HL-60 (cell line): ENCODE measurements at regions not wholly inside any gene's neighbourhood (a gene's known extent, or its start where the extent isn't known, plus 50 kb on each side); places are given as distances from the start of the nearest gene placed in this dataset.

Experiments
- DNase-seq, 2 experiments: peaks; one replicate each; pipeline ENCODE4 v3.0.0-alpha.2; 2010 to 2020; ENCODE audit warnings: low read depth in 1 of 2, low spot score in 1 of 2
- H3K27ac ChIP-seq: fragments of 250-450 bp; sonication (Bioruptor Pico); replicated peaks from 2 replicates; pipeline ENCODE4 v1.5.1; 2020; ENCODE audit warnings: mild to moderate bottlenecking, moderate library complexity
- H3K27me3 ChIP-seq: fragments of 250-450 bp; sonication (Bioruptor Pico); 2 replicates; pipeline ENCODE4 v1.5.1; 2021; ENCODE audit warnings: mild to moderate bottlenecking, moderate library complexity; ENCODE audit not compliant: insufficient read depth, poor library complexity, severe bottlenecking
- H3K4me3 ChIP-seq: replicated peaks from 2 replicates; pipeline ENCODE4 v1.5.1; 2011; ENCODE audit warnings: mild to moderate bottlenecking, control low read depth, low read length; ENCODE audit not compliant: insufficient read depth
- CTCF ChIP-seq: IDR thresholded peaks from one replicate; pipeline ENCODE4 v1.5.1; 2011; ENCODE audit warnings: low read length, control low read depth, inconsistent platforms; ENCODE audit not compliant: insufficient read depth
- GABPA ChIP-seq: IDR thresholded peaks from 2 replicates; pipeline ENCODE4 v1.6.1; 2012; ENCODE audit warnings: low read depth
- POLR2AphosphoS5 ChIP-seq: IDR thresholded peaks from 2 replicates; pipeline ENCODE4 v1.6.1; 2012; ENCODE audit warnings: low read depth
- REST ChIP-seq: IDR thresholded peaks from 2 replicates; pipeline ENCODE4 v1.6.1; 2012; ENCODE audit warnings: low read depth; ENCODE audit not compliant: insufficient replicate concordance
- SPI1 ChIP-seq: IDR thresholded peaks from 2 replicates; pipeline ENCODE4 v1.6.1; 2012; ENCODE audit warnings: low read depth, mild to moderate bottlenecking, borderline replicate concordance

- no peaks in the 10 kb centered on the region for H3K27me3 ChIP-seq
- no peak overlapping the region for H3K4me3 ChIP-seq
- TF ChIP-seq GABPA (no peak), SPI1 (no peak), REST (no peak), POLR2AphosphoS5 (no peak)
- DNase-seq: no peak
- H3K27ac ChIP-seq: no peak overlapping the region
Measured at GRCh38 chr13:33577007-33577406, 240.9 kb upstream of the RFC3 start.

- no peak for TF ChIP-seq SPI1
- no peak for TF ChIP-seq CTCF
- no peak for TF ChIP-seq REST
- TF ChIP-seq GABPA: no peak
- TF ChIP-seq POLR2AphosphoS5: no peak
- Histone ChIP-seq H3K27ac (no peak overlapping the region), H3K27me3 (no peaks in the 10 kb centered on the region), H3K4me3 (no peak overlapping the region)
- DNase-seq: no peak
Measured at GRCh38 chr13:33578786-33579185, 239.2 kb upstream of the RFC3 start.

GRCh38 chr13:33582121-33582520 lies 235.8 kb upstream of the RFC3 start:
- no peak for DNase-seq
- Histone ChIP-seq H3K27me3 (no peaks in the 10 kb centered on the region), H3K27ac (no peak overlapping the region), H3K4me3 (no peak overlapping the region)
- TF ChIP-seq POLR2AphosphoS5: no peak
- TF ChIP-seq CTCF: no peak
- no peak for TF ChIP-seq GABPA
- TF ChIP-seq SPI1: no peak
- TF ChIP-seq REST: no peak

GRCh38 chr13:33583398-33583797 lies 234.6 kb upstream of the RFC3 start:
- Histone ChIP-seq H3K27me3 (no peaks in the 10 kb centered on the region), H3K4me3 (no peak overlapping the region), H3K27ac (no peak overlapping the region)
- no peak for DNase-seq
- TF ChIP-seq GABPA (no peak), REST (no peak), POLR2AphosphoS5 (no peak), CTCF (no peak), SPI1 (peak; percentile 78)
